Keratinocyte (primary cell): ENCODE measurements at regions not wholly inside any gene's neighbourhood (a gene's known extent, or its start where the extent isn't known, plus 50 kb on each side); places are given as distances from the start of the nearest gene placed in this dataset.

Experiments used
- DNase-seq: peaks from one replicate; pipeline ENCODE4 v3.0.0-alpha.2; 2011; ENCODE audit warnings: low read depth, missing footprints, low spot score
- FAIRE-seq: peaks from 2 replicates; lab custom pipeline; 2011; peaks lifted over from hg19 to GRCh38; lab: Jason Lieb, UNC
- H2AFZ ChIP-seq: 2 replicates; pipeline ENCODE4 v1.6.0; 2012; ENCODE audit warnings: low read length, control low read depth, inconsistent platforms; ENCODE audit not compliant: control insufficient read depth
- H3K27ac ChIP-seq: 2 replicates; pipeline ENCODE4 v1.5.1; 2011; ENCODE audit warnings: low read length; ENCODE audit not compliant: control insufficient read depth, insufficient read depth
- H3K27me3 ChIP-seq: 3 replicates; pipeline ENCODE4 v1.6.0; 2011; ENCODE audit warnings: low read length; ENCODE audit not compliant: control insufficient read depth, insufficient read depth; ENCODE audit errors: extremely low read depth
- H3K36me3 ChIP-seq, 2 experiments: 2 replicates in 1 of 2; 3 replicates in 1 of 2; pipeline ENCODE4 v1.5.1; 2011; ENCODE audit warnings: low read length in 2 of 2, mild to moderate bottlenecking in 1 of 2; ENCODE audit not compliant: control insufficient read depth in 2 of 2, insufficient read depth in 2 of 2; ENCODE audit errors: extremely low read depth in 1 of 2
- H3K4me1 ChIP-seq: 3 replicates; pipeline ENCODE4 v1.5.1; 2011; ENCODE audit warnings: low read length; ENCODE audit not compliant: control insufficient read depth, insufficient read depth; ENCODE audit errors: extremely low read depth
- H3K4me2 ChIP-seq: 3 replicates; pipeline ENCODE4 v1.6.0; 2011; ENCODE audit warnings: low read depth, low read length; ENCODE audit not compliant: control insufficient read depth, insufficient read depth; ENCODE audit errors: extremely low read depth
- H3K4me3 ChIP-seq, 3 experiments: fragments of 200-600 bp in 1 of 3; sonication (generic) in 1 of 3; 2 replicates in 2 of 3; 3 replicates in 1 of 3; pipeline ENCODE4 v1.5.1; 2011 to 2016; ENCODE audit warnings: low read length in 3 of 3, mild to moderate bottlenecking in 3 of 3, control low read depth in 2 of 3, inconsistent platforms in 1 of 3, low read depth in 1 of 3, mixed read lengths in 1 of 3, mixed run types in 1 of 3, moderate library complexity in 1 of 3; ENCODE audit not compliant: control insufficient read depth in 2 of 3, insufficient read depth in 2 of 3; ENCODE audit errors: extremely low read depth in 1 of 3
- H3K79me2 ChIP-seq: 2 replicates; pipeline ENCODE4 v1.6.0; 2012; ENCODE audit warnings: low read length; ENCODE audit not compliant: control insufficient read depth, insufficient read depth
- H3K9ac ChIP-seq: 3 replicates; pipeline ENCODE4 v1.6.0; 2011; ENCODE audit warnings: low read length; ENCODE audit not compliant: control insufficient read depth, insufficient read depth; ENCODE audit errors: extremely low read depth
- H3K9me1 ChIP-seq: 3 replicates; pipeline ENCODE4 v1.6.0; 2011; ENCODE audit warnings: low read length; ENCODE audit not compliant: control insufficient read depth, insufficient read depth; ENCODE audit errors: extremely low read depth
- H3K9me3 ChIP-seq: 2 replicates; pipeline ENCODE4 v1.5.1; 2012; ENCODE audit warnings: low read depth, low read length; ENCODE audit not compliant: control insufficient read depth
- H4K20me1 ChIP-seq: 3 replicates; pipeline ENCODE4 v1.6.0; 2011; ENCODE audit warnings: low read length; ENCODE audit not compliant: control insufficient read depth, insufficient read depth; ENCODE audit errors: extremely low read depth
- EZH2 ChIP-seq: IDR thresholded peaks from one replicate; pipeline ENCODE4 v1.6.1; 2012; ENCODE audit warnings: inconsistent platforms, mild to moderate bottlenecking, low read length, moderate library complexity
- dilution Hi-C: fragments of 300-500 bp; cut with MboI; formaldehyde crosslinking; loops from one replicate; pipeline ENCODE4 v1.7.0; 2020; ENCODE audit warnings: low sequenced_read_pairs; ENCODE audit not compliant: extremely low pct_ligation_motif_present
- TF ChIP-seq, protein P1 (sequence below), 3 experiments: IDR thresholded peaks in 1 of 3; conservative IDR thresholded peaks in 1 of 3; optimal IDR thresholded peaks in 1 of 3; 2 replicates in 2 of 3; 3 replicates in 1 of 3; pipeline versions ENCODE3 to v1.5.1; 2011; ENCODE audit warnings: low read length in 3 of 3, mild to moderate bottlenecking in 3 of 3, moderate library complexity in 2 of 3, control low read depth in 1 of 3, inconsistent platforms in 1 of 3; ENCODE audit not compliant: insufficient read depth in 2 of 3; ENCODE audit errors: extremely low read depth in 1 of 3

DNA sequence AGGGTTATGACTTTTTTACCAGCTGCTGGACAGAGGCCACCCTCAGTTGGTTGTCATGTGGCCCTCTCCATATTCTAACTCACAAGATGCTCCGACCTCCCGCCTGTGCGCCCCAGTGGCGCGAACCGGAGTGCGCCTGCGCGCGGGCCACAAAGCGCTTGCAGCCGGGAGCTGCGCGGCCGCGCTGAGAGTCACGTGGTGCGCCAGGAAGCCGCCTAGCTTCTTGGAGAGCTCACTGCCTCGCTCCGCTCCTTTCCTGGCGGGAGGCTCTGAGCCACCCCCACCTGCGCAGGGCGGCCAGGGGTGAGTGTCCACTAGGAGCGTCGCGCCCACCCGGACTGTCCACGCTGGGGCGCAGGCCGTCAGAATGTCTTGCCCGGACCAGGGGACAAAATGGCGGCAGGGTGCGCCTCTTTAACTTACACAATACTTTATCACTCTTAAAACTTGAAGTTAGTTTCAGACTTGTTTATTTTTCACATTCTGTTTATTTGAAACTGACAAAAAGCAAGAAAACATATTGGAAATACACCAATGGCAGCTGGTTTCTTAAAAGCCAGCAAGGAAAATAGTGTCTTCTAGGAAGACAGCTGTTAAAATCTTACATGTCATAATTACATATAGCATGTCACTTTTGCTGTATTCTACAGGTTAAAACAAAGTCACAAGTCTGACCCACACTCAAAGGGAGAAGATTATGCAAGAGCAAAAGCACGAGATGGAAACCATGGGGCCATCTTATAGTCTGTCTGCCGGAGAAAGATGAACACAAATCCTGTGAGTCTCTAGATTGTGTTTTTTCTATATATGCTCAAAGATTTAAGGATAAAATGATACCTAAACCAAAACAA lies 357.9 kb downstream of the CNTNAP4 start:
- Histone ChIP-seq H2AFZ (no peak overlapping the region), H3K27me3 (no peaks in the 10 kb centered on the region), H3K4me2 (no peak overlapping the region), H3K79me2 (no peaks in the 10 kb centered on the region), H4K20me1 (no peaks in the 10 kb centered on the region), H3K27ac (no peak overlapping the region), H3K4me1 (no peaks in the 10 kb centered on the region), H3K9me3 (no peaks in the 10 kb centered on the region), H3K4me3 (no peak overlapping the region), H3K36me3 (no peaks in the 10 kb centered on the region), H3K9ac (no peak overlapping the region), H3K9me1 (no peaks in the 10 kb centered on the region)
- FAIRE-seq (no peak), DNase-seq (no peak)
- dilution Hi-C loops: no loop called here
- TF ChIP-seq EZH2: no peak
- TF ChIP-seq, protein P1, sequence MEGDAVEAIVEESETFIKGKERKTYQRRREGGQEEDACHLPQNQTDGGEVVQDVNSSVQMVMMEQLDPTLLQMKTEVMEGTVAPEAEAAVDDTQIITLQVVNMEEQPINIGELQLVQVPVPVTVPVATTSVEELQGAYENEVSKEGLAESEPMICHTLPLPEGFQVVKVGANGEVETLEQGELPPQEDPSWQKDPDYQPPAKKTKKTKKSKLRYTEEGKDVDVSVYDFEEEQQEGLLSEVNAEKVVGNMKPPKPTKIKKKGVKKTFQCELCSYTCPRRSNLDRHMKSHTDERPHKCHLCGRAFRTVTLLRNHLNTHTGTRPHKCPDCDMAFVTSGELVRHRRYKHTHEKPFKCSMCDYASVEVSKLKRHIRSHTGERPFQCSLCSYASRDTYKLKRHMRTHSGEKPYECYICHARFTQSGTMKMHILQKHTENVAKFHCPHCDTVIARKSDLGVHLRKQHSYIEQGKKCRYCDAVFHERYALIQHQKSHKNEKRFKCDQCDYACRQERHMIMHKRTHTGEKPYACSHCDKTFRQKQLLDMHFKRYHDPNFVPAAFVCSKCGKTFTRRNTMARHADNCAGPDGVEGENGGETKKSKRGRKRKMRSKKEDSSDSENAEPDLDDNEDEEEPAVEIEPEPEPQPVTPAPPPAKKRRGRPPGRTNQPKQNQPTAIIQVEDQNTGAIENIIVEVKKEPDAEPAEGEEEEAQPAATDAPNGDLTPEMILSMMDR (optimal IDR thresholded peaks at IDR 0.05 in 1 of 3, IDR thresholded peaks at IDR 0.05 in 1 of 3, conservative IDR thresholded peaks at IDR 0.05 in 1 of 3; ENCODE audit: extremely low read depth in 1 of 3, insufficient read depth in 2 of 3, low read length in 3 of 3): no peak

DNA sequence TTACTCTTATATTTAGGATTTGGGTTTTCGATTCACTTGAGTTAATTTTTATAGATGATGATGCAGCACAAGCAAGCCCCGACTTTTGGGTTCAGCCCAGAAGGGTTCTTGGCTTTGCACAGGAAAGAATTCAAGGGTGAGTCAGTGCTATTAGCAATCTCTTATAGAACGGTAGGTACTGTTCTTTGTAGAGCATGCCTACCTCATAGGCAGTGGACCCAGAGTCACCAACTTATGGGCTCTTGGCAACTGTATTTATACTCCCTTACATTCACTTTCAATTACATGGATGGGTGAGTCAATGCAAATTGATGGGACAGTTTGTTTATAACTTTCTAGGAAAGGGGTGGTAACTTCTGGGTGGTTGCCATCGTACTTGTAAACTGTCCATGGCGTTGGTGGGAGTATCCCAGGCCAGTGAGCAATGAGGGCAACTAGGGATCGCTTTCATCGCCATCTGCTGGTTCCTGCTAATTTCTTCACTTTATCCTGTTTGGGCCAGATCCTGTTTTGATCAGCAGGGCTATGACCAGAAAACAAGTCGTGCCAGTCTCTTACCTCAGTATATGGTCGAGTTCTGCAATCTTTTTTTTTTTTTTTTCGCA lies 362.6 kb downstream of the CNTNAP4 start:
- no peaks in the 10 kb centered on the region for H3K9me3 ChIP-seq
- no peak overlapping the region for H3K9ac ChIP-seq
- H3K9me1 ChIP-seq: no peaks in the 10 kb centered on the region
- H4K20me1 ChIP-seq: no peaks in the 10 kb centered on the region
- H3K27me3 ChIP-seq: no peaks in the 10 kb centered on the region
- no peak overlapping the region for H3K27ac ChIP-seq
- no peaks in the 10 kb centered on the region for H3K4me1 ChIP-seq
- H3K4me2 ChIP-seq: no peak overlapping the region
- no peak for FAIRE-seq
- H3K4me3 ChIP-seq: no peak overlapping the region
- no peak for TF ChIP-seq EZH2
- TF ChIP-seq, protein P1 (optimal IDR thresholded peaks at IDR 0.05 in 1 of 3, IDR thresholded peaks at IDR 0.05 in 1 of 3, conservative IDR thresholded peaks at IDR 0.05 in 1 of 3; ENCODE audit: extremely low read depth in 1 of 3, insufficient read depth in 2 of 3, low read length in 3 of 3): peak in 2 of 3 experiments; percentile 11 to 14
- H2AFZ ChIP-seq: no peak overlapping the region
- no peaks in the 10 kb centered on the region for H3K36me3 ChIP-seq
- no peaks in the 10 kb centered on the region for H3K79me2 ChIP-seq
- dilution Hi-C loops: no loop called here
- DNase-seq: no peak
